Neural cell (in vitro differentiated cells): ENCODE measurements at regions not wholly inside any gene's neighbourhood (a gene's known extent, or its start where the extent isn't known, plus 50 kb on each side); places are given as distances from the start of the nearest gene placed in this dataset.

Experiments
- H2AFZ ChIP-seq: fragments of 200-600, 300-800 bp; sonication (generic), shearing (Covaris generic); 2 replicates; pipeline ENCODE4 v1.6.0; 2014; ENCODE audit warnings: low read depth, mild to moderate bottlenecking, antibody characterized with exemption, low read length, moderate library complexity
- H3F3A ChIP-seq: fragments of 200-600 bp; shearing (Covaris generic); 2 replicates; pipeline ENCODE4 v1.6.1; 2016; ENCODE audit warnings: mild to moderate bottlenecking, moderate library complexity, mixed read lengths, antibody characterized with exemption, low read length; ENCODE audit not compliant: insufficient read depth, poor library complexity, severe bottlenecking
- H3K27ac ChIP-seq: fragments of 200-600, 300-800 bp; sonication (generic), shearing (Covaris generic); 2 replicates; pipeline ENCODE4 v1.5.1; 2014; ENCODE audit warnings: mild to moderate bottlenecking, low read length, moderate library complexity
- H3K27me3 ChIP-seq: fragments of 300-800, 200-600 bp; sonication (generic), shearing (Covaris generic); 2 replicates; pipeline ENCODE4 v1.6.0; 2014; ENCODE audit warnings: mild to moderate bottlenecking, low read depth, low read length, moderate library complexity; ENCODE audit not compliant: insufficient read depth
- H3K36me3 ChIP-seq: fragments of 300-800, 200-600 bp; sonication (generic), shearing (Covaris generic); 2 replicates; pipeline ENCODE4 v1.5.1; 2014; ENCODE audit warnings: mild to moderate bottlenecking, antibody characterized with exemption, low read length, moderate library complexity; ENCODE audit not compliant: insufficient read depth
- H3K4me2 ChIP-seq: fragments of 300-800, 200-600 bp; sonication (generic), shearing (Covaris generic); 2 replicates; pipeline ENCODE4 v1.6.0; 2014; ENCODE audit warnings: mild to moderate bottlenecking, low read length
- H3K4me3 ChIP-seq: fragments of 300-800, 200-600 bp; sonication (generic), shearing (Covaris generic); 2 replicates; pipeline ENCODE4 v1.5.1; 2014; ENCODE audit warnings: mild to moderate bottlenecking, low read length, moderate library complexity
- H3K79me2 ChIP-seq: fragments of 200-600 bp; shearing (Covaris generic); replicated peaks from 2 replicates; pipeline ENCODE4 v1.6.0; 2014; ENCODE audit warnings: mild to moderate bottlenecking, low read length, moderate library complexity; ENCODE audit not compliant: insufficient read depth
- H3K9ac ChIP-seq: fragments of 300-800, 200-600 bp; sonication (generic), shearing (Covaris generic); 2 replicates; pipeline ENCODE4 v1.6.1; 2016; ENCODE audit warnings: mild to moderate bottlenecking, low read length, mixed read lengths
- H3K9me2 ChIP-seq: fragments of 200-600 bp; shearing (Covaris generic); 2 replicates; pipeline ENCODE4 v1.6.1; 2016; ENCODE audit warnings: mild to moderate bottlenecking, low read length, mixed read lengths; ENCODE audit not compliant: insufficient read depth
- H3K9me3 ChIP-seq: fragments of 200-600, 300-800 bp; sonication (generic), shearing (Covaris generic); 2 replicates; pipeline ENCODE4 v1.6.1; 2016; ENCODE audit warnings: mild to moderate bottlenecking, mixed run types, low read length, moderate library complexity, mixed read lengths
- H4K20me1 ChIP-seq: fragments of 200-600 bp; shearing (Covaris generic); 2 replicates; pipeline ENCODE4 v1.6.1; 2016; ENCODE audit warnings: mild to moderate bottlenecking, mixed run types; ENCODE audit not compliant: insufficient read depth
- EP300 ChIP-seq: fragments of 450-650 bp; conservative IDR thresholded peaks from 2 replicates; pipeline ENCODE4 v1.6.1; 2014; ENCODE audit warnings: antibody characterized with exemption, mild to moderate bottlenecking, moderate library complexity; ENCODE audit not compliant: poor library complexity, severe bottlenecking
- EZH2 ChIP-seq: fragments of 200-600, 300-800 bp; shearing (Covaris generic), sonication (generic); IDR thresholded peaks from 2 replicates; pipeline ENCODE4 v1.6.1; 2014; ENCODE audit warnings: antibody characterized with exemption, low read length, borderline replicate concordance, mild to moderate bottlenecking; ENCODE audit not compliant: insufficient read depth, poor library complexity, severe bottlenecking
- MXI1 ChIP-seq: fragments of 450-650 bp; conservative IDR thresholded peaks from 2 replicates; pipeline ENCODE4 v1.6.1; 2014; ENCODE audit warnings: antibody characterized with exemption, mild to moderate bottlenecking; ENCODE audit not compliant: poor library complexity, severe bottlenecking
- POLR2AphosphoS5 ChIP-seq: IDR thresholded peaks from 2 replicates; pipeline ENCODE4 v1.6.1; 2012
- RAD21 ChIP-seq: fragments of 450-650 bp; conservative IDR thresholded peaks from 2 replicates; pipeline ENCODE4 v1.6.1; 2014; ENCODE audit warnings: antibody characterized with exemption, mild to moderate bottlenecking, moderate library complexity
- SMC3 ChIP-seq: fragments of 450-650 bp; conservative IDR thresholded peaks from 2 replicates; pipeline ENCODE4 v1.6.1; 2014; ENCODE audit warnings: antibody characterized with exemption, mild to moderate bottlenecking, moderate library complexity; ENCODE audit not compliant: poor library complexity
- TAF1 ChIP-seq: IDR thresholded peaks from 2 replicates; pipeline ENCODE4 v1.6.1; 2012; ENCODE audit warnings: low read depth
- TF ChIP-seq, protein P1 (sequence below): fragments of 450-650 bp; IDR thresholded peaks from 2 replicates; pipeline ENCODE4 v1.5.1; 2014; ENCODE audit warnings: antibody characterized with exemption, mild to moderate bottlenecking, moderate library complexity; ENCODE audit not compliant: poor library complexity, severe bottlenecking
- TF ChIP-seq, protein P2 (sequence below): IDR thresholded peaks from 2 replicates; pipeline ENCODE4 v1.6.1; 2012; ENCODE audit warnings: borderline replicate concordance

DNA sequence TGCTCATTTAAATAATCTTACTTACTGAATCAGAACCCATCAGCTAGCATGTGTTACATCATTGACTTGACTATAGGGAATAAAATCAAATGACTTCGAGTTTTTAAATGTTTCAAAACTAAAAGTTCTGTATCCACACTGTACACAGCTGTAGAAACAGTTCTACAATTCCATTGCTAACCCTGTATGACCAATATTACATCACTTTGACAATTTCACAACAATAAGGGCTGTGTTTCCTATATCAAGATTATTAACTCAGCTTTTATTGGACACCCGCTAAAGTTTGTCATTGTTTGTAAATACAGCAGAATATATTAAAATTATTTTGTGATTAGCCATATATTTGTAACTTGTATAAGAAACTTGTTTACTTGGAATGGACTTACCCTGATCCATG, 540.8 kb downstream of the PRELID2 start:
- no peaks in the 10 kb centered on the region for H3F3A ChIP-seq
- no peaks in the 10 kb centered on the region for H3K36me3 ChIP-seq
- H3K9ac ChIP-seq, result no peak overlapping the region
- no peaks in the 10 kb centered on the region for H3K9me3 ChIP-seq
- H3K79me2 ChIP-seq, result no peaks in the 10 kb centered on the region
- H3K27ac ChIP-seq, result no peak overlapping the region
- H3K4me3 ChIP-seq, result no peak overlapping the region
- TF ChIP-seq, protein P1, sequence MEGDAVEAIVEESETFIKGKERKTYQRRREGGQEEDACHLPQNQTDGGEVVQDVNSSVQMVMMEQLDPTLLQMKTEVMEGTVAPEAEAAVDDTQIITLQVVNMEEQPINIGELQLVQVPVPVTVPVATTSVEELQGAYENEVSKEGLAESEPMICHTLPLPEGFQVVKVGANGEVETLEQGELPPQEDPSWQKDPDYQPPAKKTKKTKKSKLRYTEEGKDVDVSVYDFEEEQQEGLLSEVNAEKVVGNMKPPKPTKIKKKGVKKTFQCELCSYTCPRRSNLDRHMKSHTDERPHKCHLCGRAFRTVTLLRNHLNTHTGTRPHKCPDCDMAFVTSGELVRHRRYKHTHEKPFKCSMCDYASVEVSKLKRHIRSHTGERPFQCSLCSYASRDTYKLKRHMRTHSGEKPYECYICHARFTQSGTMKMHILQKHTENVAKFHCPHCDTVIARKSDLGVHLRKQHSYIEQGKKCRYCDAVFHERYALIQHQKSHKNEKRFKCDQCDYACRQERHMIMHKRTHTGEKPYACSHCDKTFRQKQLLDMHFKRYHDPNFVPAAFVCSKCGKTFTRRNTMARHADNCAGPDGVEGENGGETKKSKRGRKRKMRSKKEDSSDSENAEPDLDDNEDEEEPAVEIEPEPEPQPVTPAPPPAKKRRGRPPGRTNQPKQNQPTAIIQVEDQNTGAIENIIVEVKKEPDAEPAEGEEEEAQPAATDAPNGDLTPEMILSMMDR, result no peak
- TF ChIP-seq, protein P2, sequence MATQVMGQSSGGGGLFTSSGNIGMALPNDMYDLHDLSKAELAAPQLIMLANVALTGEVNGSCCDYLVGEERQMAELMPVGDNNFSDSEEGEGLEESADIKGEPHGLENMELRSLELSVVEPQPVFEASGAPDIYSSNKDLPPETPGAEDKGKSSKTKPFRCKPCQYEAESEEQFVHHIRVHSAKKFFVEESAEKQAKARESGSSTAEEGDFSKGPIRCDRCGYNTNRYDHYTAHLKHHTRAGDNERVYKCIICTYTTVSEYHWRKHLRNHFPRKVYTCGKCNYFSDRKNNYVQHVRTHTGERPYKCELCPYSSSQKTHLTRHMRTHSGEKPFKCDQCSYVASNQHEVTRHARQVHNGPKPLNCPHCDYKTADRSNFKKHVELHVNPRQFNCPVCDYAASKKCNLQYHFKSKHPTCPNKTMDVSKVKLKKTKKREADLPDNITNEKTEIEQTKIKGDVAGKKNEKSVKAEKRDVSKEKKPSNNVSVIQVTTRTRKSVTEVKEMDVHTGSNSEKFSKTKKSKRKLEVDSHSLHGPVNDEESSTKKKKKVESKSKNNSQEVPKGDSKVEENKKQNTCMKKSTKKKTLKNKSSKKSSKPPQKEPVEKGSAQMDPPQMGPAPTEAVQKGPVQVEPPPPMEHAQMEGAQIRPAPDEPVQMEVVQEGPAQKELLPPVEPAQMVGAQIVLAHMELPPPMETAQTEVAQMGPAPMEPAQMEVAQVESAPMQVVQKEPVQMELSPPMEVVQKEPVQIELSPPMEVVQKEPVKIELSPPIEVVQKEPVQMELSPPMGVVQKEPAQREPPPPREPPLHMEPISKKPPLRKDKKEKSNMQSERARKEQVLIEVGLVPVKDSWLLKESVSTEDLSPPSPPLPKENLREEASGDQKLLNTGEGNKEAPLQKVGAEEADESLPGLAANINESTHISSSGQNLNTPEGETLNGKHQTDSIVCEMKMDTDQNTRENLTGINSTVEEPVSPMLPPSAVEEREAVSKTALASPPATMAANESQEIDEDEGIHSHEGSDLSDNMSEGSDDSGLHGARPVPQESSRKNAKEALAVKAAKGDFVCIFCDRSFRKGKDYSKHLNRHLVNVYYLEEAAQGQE, result no peak
- TF ChIP-seq POLR2AphosphoS5, result no peak
- TF ChIP-seq EZH2, result no peak
- no peak for TF ChIP-seq TAF1
- TF ChIP-seq RAD21, result no peak
- no peak for TF ChIP-seq EP300
- no peak overlapping the region for H2AFZ ChIP-seq
- no peaks in the 10 kb centered on the region for H4K20me1 ChIP-seq
- no peaks in the 10 kb centered on the region for H3K9me2 ChIP-seq
- H3K4me2 ChIP-seq, result no peak overlapping the region
- H3K27me3 ChIP-seq, result no peaks in the 10 kb centered on the region

DNA sequence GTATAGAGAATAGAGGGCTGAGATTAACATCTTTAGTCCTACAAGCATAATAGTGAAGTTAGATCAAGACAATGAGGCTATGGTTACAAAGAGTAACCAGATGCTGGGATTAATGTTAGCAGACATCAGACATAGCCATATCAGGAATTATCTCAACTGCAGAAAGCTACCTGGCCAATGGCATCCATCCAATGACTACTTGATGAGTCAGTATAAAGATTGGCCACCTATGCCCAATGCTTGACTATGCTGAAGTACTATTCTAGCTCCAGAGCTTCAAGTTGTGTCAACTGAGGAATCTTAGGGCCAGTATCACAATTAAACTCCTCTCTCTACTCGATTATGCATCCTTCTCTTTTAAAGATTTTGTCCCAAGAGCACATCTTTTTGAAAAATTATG, 541.4 kb downstream of the PRELID2 start:
- H3K27me3 ChIP-seq, result no peaks in the 10 kb centered on the region
- no peak overlapping the region for H3K27ac ChIP-seq
- no peak overlapping the region for H3K4me3 ChIP-seq
- TF ChIP-seq SMC3 (no peak), EZH2 (no peak), RAD21 (no peak), TAF1 (no peak), MXI1 (no peak), POLR2AphosphoS5 (no peak)
- TF ChIP-seq, protein P1, result no peak
- TF ChIP-seq, protein P2, result no peak
- H3K36me3 ChIP-seq, result no peaks in the 10 kb centered on the region
- H3K4me2 ChIP-seq, result no peak overlapping the region
- H4K20me1 ChIP-seq, result no peaks in the 10 kb centered on the region
- no peaks in the 10 kb centered on the region for H3F3A ChIP-seq
- H2AFZ ChIP-seq, result no peak overlapping the region
- H3K9me3 ChIP-seq, result no peaks in the 10 kb centered on the region
- H3K79me2 ChIP-seq, result no peaks in the 10 kb centered on the region
- no peaks in the 10 kb centered on the region for H3K9me2 ChIP-seq
- H3K9ac ChIP-seq, result no peak overlapping the region
